Keratinocyte (primary cell): ENCODE measurements at regions not wholly inside any gene's neighbourhood (a gene's known extent, or its start where the extent isn't known, plus 50 kb on each side); places are given as distances from the start of the nearest gene placed in this dataset.

ENCODE experiments used
- DNase-seq: peaks from one replicate; pipeline ENCODE4 v3.0.0-alpha.2; 2011; ENCODE audit warnings: low read depth, missing footprints, low spot score
- FAIRE-seq: peaks from 2 replicates; lab custom pipeline; 2011; peaks lifted over from hg19 to GRCh38; lab: Jason Lieb, UNC
- H2AFZ ChIP-seq: 2 replicates; pipeline ENCODE4 v1.6.0; 2012; ENCODE audit warnings: low read length, control low read depth, inconsistent platforms; ENCODE audit not compliant: control insufficient read depth
- H3K27ac ChIP-seq: 2 replicates; pipeline ENCODE4 v1.5.1; 2011; ENCODE audit warnings: low read length; ENCODE audit not compliant: control insufficient read depth, insufficient read depth
- H3K27me3 ChIP-seq: 3 replicates; pipeline ENCODE4 v1.6.0; 2011; ENCODE audit warnings: low read length; ENCODE audit not compliant: control insufficient read depth, insufficient read depth; ENCODE audit errors: extremely low read depth
- H3K36me3 ChIP-seq, 2 experiments: 2 replicates in 1 of 2; 3 replicates in 1 of 2; pipeline ENCODE4 v1.5.1; 2011; ENCODE audit warnings: low read length in 2 of 2, mild to moderate bottlenecking in 1 of 2; ENCODE audit not compliant: control insufficient read depth in 2 of 2, insufficient read depth in 2 of 2; ENCODE audit errors: extremely low read depth in 1 of 2
- H3K4me1 ChIP-seq: 3 replicates; pipeline ENCODE4 v1.5.1; 2011; ENCODE audit warnings: low read length; ENCODE audit not compliant: control insufficient read depth, insufficient read depth; ENCODE audit errors: extremely low read depth
- H3K4me2 ChIP-seq: 3 replicates; pipeline ENCODE4 v1.6.0; 2011; ENCODE audit warnings: low read depth, low read length; ENCODE audit not compliant: control insufficient read depth, insufficient read depth; ENCODE audit errors: extremely low read depth
- H3K4me3 ChIP-seq, 3 experiments: fragments of 200-600 bp in 1 of 3; sonication (generic) in 1 of 3; 2 replicates in 2 of 3; 3 replicates in 1 of 3; pipeline ENCODE4 v1.5.1; 2011 to 2016; ENCODE audit warnings: low read length in 3 of 3, mild to moderate bottlenecking in 3 of 3, control low read depth in 2 of 3, inconsistent platforms in 1 of 3, low read depth in 1 of 3, mixed read lengths in 1 of 3, mixed run types in 1 of 3, moderate library complexity in 1 of 3; ENCODE audit not compliant: control insufficient read depth in 2 of 3, insufficient read depth in 2 of 3; ENCODE audit errors: extremely low read depth in 1 of 3
- H3K79me2 ChIP-seq: 2 replicates; pipeline ENCODE4 v1.6.0; 2012; ENCODE audit warnings: low read length; ENCODE audit not compliant: control insufficient read depth, insufficient read depth
- H3K9ac ChIP-seq: 3 replicates; pipeline ENCODE4 v1.6.0; 2011; ENCODE audit warnings: low read length; ENCODE audit not compliant: control insufficient read depth, insufficient read depth; ENCODE audit errors: extremely low read depth
- H3K9me1 ChIP-seq: 3 replicates; pipeline ENCODE4 v1.6.0; 2011; ENCODE audit warnings: low read length; ENCODE audit not compliant: control insufficient read depth, insufficient read depth; ENCODE audit errors: extremely low read depth
- H3K9me3 ChIP-seq: 2 replicates; pipeline ENCODE4 v1.5.1; 2012; ENCODE audit warnings: low read depth, low read length; ENCODE audit not compliant: control insufficient read depth
- H4K20me1 ChIP-seq: 3 replicates; pipeline ENCODE4 v1.6.0; 2011; ENCODE audit warnings: low read length; ENCODE audit not compliant: control insufficient read depth, insufficient read depth; ENCODE audit errors: extremely low read depth
- EZH2 ChIP-seq: IDR thresholded peaks from one replicate; pipeline ENCODE4 v1.6.1; 2012; ENCODE audit warnings: inconsistent platforms, mild to moderate bottlenecking, low read length, moderate library complexity
- dilution Hi-C: fragments of 300-500 bp; cut with MboI; formaldehyde crosslinking; loops from one replicate; pipeline ENCODE4 v1.7.0; 2020; ENCODE audit warnings: low sequenced_read_pairs; ENCODE audit not compliant: extremely low pct_ligation_motif_present
- TF ChIP-seq, protein P1 (sequence below), 3 experiments: IDR thresholded peaks in 1 of 3; conservative IDR thresholded peaks in 1 of 3; optimal IDR thresholded peaks in 1 of 3; 2 replicates in 2 of 3; 3 replicates in 1 of 3; pipeline versions ENCODE3 to v1.5.1; 2011; ENCODE audit warnings: low read length in 3 of 3, mild to moderate bottlenecking in 3 of 3, moderate library complexity in 2 of 3, control low read depth in 1 of 3, inconsistent platforms in 1 of 3; ENCODE audit not compliant: insufficient read depth in 2 of 3; ENCODE audit errors: extremely low read depth in 1 of 3

- no peak for DNase-seq
- no peak overlapping the region for H2AFZ ChIP-seq
- no peak overlapping the region for H3K4me3 ChIP-seq
- no peak for FAIRE-seq
- peaks cover 14% of the 10 kb centered on the region for H3K4me1 ChIP-seq
- H3K27ac ChIP-seq = no peak overlapping the region
- TF ChIP-seq EZH2 = no peak
- TF ChIP-seq, protein P1, sequence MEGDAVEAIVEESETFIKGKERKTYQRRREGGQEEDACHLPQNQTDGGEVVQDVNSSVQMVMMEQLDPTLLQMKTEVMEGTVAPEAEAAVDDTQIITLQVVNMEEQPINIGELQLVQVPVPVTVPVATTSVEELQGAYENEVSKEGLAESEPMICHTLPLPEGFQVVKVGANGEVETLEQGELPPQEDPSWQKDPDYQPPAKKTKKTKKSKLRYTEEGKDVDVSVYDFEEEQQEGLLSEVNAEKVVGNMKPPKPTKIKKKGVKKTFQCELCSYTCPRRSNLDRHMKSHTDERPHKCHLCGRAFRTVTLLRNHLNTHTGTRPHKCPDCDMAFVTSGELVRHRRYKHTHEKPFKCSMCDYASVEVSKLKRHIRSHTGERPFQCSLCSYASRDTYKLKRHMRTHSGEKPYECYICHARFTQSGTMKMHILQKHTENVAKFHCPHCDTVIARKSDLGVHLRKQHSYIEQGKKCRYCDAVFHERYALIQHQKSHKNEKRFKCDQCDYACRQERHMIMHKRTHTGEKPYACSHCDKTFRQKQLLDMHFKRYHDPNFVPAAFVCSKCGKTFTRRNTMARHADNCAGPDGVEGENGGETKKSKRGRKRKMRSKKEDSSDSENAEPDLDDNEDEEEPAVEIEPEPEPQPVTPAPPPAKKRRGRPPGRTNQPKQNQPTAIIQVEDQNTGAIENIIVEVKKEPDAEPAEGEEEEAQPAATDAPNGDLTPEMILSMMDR (optimal IDR thresholded peaks at IDR 0.05 in 1 of 3, IDR thresholded peaks at IDR 0.05 in 1 of 3, conservative IDR thresholded peaks at IDR 0.05 in 1 of 3; ENCODE audit: extremely low read depth in 1 of 3, insufficient read depth in 2 of 3, low read length in 3 of 3) = no peak
- H3K9ac ChIP-seq = no peak overlapping the region
- H3K9me3 ChIP-seq = no peaks in the 10 kb centered on the region
- no peak overlapping the region for H3K4me2 ChIP-seq
- dilution Hi-C loops = no loop called here
- no peaks in the 10 kb centered on the region for H3K36me3 ChIP-seq
- no peaks in the 10 kb centered on the region for H3K27me3 ChIP-seq
- no peaks in the 10 kb centered on the region for H3K79me2 ChIP-seq
- H3K9me1 ChIP-seq = no peaks in the 10 kb centered on the region
- H4K20me1 ChIP-seq = no peaks in the 10 kb centered on the region
These were observed 54.5 kb downstream of the STYXL2 start for GRCh38 chr1:167148421-167148820.

DNA sequence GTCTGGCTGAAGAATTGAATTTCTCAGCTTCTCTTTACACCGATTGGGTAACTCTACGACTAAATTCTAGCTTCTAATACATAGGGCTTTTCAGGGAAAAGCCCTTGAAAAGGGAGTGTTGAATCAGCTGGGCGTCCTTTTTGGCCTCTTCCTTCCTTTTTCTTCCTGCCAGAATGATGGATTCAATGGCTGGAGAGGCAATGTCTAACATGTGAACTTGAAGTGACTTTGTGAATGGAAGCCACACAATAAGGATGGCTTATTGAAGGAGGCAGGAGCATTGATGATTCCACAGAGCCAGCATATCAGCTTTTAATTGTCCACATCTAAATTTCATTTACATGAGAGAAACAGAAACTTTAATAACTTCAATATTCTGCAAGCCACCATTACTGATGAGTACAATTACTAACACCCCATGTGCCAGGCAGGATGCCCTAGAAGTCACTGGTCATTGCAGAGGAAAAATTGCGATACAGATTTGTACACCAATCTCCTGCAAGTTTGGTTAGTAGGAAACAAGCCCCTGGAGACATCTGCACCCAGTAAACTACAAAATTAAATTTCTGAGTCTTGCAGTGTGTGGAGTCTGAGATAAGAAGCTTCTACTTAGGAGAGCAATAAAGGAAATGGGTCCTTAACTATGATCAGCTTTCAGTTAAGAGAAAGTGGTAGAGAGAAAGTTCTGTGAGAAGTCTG lies 56.1 kb downstream of the STYXL2 start:
- no peak for FAIRE-seq
- dilution Hi-C loops = no loop called here

More for the DNA sequence above, 56.1 kb downstream of the STYXL2 start:
- H3K79me2 ChIP-seq = no peaks in the 10 kb centered on the region
- TF ChIP-seq, protein P1 (optimal IDR thresholded peaks at IDR 0.05 in 1 of 3, IDR thresholded peaks at IDR 0.05 in 1 of 3, conservative IDR thresholded peaks at IDR 0.05 in 1 of 3; ENCODE audit: extremely low read depth in 1 of 3, insufficient read depth in 2 of 3, low read length in 3 of 3) = no peak
- TF ChIP-seq EZH2 = no peak
- H2AFZ ChIP-seq = no peak overlapping the region
- no peak overlapping the region for H3K9ac ChIP-seq
- H3K4me1 ChIP-seq = peaks cover 14% of the 10 kb centered on the region
- no peak overlapping the region for H3K4me3 ChIP-seq
- H3K27ac ChIP-seq = no peak overlapping the region
- no peaks in the 10 kb centered on the region for H3K36me3 ChIP-seq
- DNase-seq = no peak
- H3K27me3 ChIP-seq = no peaks in the 10 kb centered on the region
- H4K20me1 ChIP-seq = no peaks in the 10 kb centered on the region
- no peak overlapping the region for H3K4me2 ChIP-seq
- no peaks in the 10 kb centered on the region for H3K9me3 ChIP-seq
- H3K9me1 ChIP-seq = no peaks in the 10 kb centered on the region
